ENCODE measurements at regions not wholly inside any gene's neighbourhood (a gene's known extent, or its start where the extent isn't known, plus 50 kb on each side); places are given as distances from the start of the nearest gene placed in this dataset.
"Not testable (repeated sequence)": the region's sequence is repeated elsewhere in the genome, so short reads cannot be mapped to it uniquely, and the experiment has no call there.

DNA sequence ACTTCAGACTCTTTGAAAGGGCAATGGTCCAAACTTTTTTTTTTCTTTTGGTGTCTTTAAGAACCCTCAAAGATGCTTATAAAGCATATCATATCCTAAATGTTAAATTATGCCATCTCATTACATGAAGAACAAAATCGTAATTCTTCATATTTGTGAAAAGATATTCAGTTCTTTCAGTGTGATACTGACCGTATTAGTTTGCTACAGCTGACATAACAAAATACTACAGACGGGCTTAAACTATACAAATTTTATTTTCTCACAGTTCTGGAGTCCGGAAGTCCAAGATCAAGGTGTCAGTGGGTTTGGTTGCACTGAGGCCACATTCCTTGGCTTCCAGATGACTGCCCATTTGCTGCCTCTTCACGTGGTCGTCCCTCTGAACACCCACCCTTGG is 1377.2 kb upstream of the ZEB2 start:
- DNase-seq (no peak), ATAC-seq (ENCODE audit: low read depth) (no peak)
- intact Hi-C loops (cut with micrococcal nuclease): no loop called here
- no peaks in the 10 kb centered on the region for H3K27me3 Mint-ChIP-seq
- H3K27ac Mint-ChIP-seq: no peak overlapping the region
- Histone ChIP-seq H2AFZ (ENCODE audit: insufficient read depth, low read depth, low read length, poor library complexity, severe bottlenecking) (no peak overlapping the region), H3K79me2 (ENCODE audit: control insufficient read depth, insufficient read depth, low read length) (no peaks in the 10 kb centered on the region), H4K20me1 (ENCODE audit: control insufficient read depth, insufficient read depth, low read length, poor library complexity, severe bottlenecking) (no peaks in the 10 kb centered on the region), H3K9me3 (ENCODE audit: control extremely low read depth in 1 of 3, control insufficient read depth in 2 of 3, insufficient read depth in 1 of 3, low read length in 2 of 3) (peaks cover 0 to 4% (median 0%) of the 10 kb centered on the region in 3 donors), H3K36me3 (replicated peaks in 1 of 2; ENCODE audit: control extremely low read depth in 1 of 2, control insufficient read depth in 1 of 2, extremely low read depth in 1 of 2, insufficient read depth in 2 of 2, low read length in 1 of 2) (no peaks in the 10 kb centered on the region), H3K4me3 (ENCODE audit: control extremely low read depth in 1 of 5, extremely low read depth in 1 of 5, insufficient read depth in 1 of 5, low read depth in 2 of 5, low read length in 4 of 5) (no peak overlapping the region), H3K4me1 (ENCODE audit: control insufficient read depth in 2 of 2, insufficient read depth in 2 of 2, low read length in 2 of 2) (no peaks in the 10 kb centered on the region), H3K4me2 (replicated peaks; ENCODE audit: low read depth, low read length, poor library complexity, severe bottlenecking) (no peak overlapping the region), H3K27ac (ENCODE audit: low read length in 2 of 2) (no peak overlapping the region), H3K9ac (ENCODE audit: low read length) (no peak overlapping the region), H3K27me3 (replicated peaks in 1 of 4; ENCODE audit: control extremely low read depth in 1 of 4, control insufficient read depth in 3 of 4, insufficient read depth in 4 of 4, low read length in 3 of 4) (no peaks in the 10 kb centered on the region)
- no peaks in the 10 kb centered on the region for H3K4me1 Mint-ChIP-seq
- CTCF ChIA-PET: no interaction called here
- H3K9me3 Mint-ChIP-seq (ENCODE audit: insufficient read depth): peaks cover 2% of the 10 kb centered on the region
- WGBS (ENCODE audit: insufficient coverage): 100% methylated on average over 3 of the region's 6 CpGs
- TF ChIP-seq, protein P1, sequence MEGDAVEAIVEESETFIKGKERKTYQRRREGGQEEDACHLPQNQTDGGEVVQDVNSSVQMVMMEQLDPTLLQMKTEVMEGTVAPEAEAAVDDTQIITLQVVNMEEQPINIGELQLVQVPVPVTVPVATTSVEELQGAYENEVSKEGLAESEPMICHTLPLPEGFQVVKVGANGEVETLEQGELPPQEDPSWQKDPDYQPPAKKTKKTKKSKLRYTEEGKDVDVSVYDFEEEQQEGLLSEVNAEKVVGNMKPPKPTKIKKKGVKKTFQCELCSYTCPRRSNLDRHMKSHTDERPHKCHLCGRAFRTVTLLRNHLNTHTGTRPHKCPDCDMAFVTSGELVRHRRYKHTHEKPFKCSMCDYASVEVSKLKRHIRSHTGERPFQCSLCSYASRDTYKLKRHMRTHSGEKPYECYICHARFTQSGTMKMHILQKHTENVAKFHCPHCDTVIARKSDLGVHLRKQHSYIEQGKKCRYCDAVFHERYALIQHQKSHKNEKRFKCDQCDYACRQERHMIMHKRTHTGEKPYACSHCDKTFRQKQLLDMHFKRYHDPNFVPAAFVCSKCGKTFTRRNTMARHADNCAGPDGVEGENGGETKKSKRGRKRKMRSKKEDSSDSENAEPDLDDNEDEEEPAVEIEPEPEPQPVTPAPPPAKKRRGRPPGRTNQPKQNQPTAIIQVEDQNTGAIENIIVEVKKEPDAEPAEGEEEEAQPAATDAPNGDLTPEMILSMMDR (IDR thresholded peaks at IDR 0.05): no peak
- no peak for TF ChIP-seq EZH2 (IDR thresholded peaks at IDR 0.05; ENCODE audit: borderline replicate concordance, insufficient read depth, low read depth, low read length, poor library complexity, severe bottlenecking)
- POLR2A ChIA-PET: no interaction called here
- H3K4me3 Mint-ChIP-seq: no peak overlapping the region

- H3K27ac Mint-ChIP-seq: no peak overlapping the region
- no peaks in the 10 kb centered on the region for H3K36me3 ChIP-seq (replicated peaks in 1 of 2; ENCODE audit: control extremely low read depth in 1 of 2, control insufficient read depth in 1 of 2, extremely low read depth in 1 of 2, insufficient read depth in 2 of 2, low read length in 1 of 2)
- no peak overlapping the region for H3K4me2 ChIP-seq (replicated peaks; ENCODE audit: low read depth, low read length, poor library complexity, severe bottlenecking)
- H3K27me3 Mint-ChIP-seq: no peaks in the 10 kb centered on the region
- intact Hi-C loops (cut with micrococcal nuclease): no loop called here
- CTCF ChIA-PET: no interaction called here
- no peak overlapping the region for H2AFZ ChIP-seq (ENCODE audit: insufficient read depth, low read depth, low read length, poor library complexity, severe bottlenecking)
- no peak overlapping the region for H3K9ac ChIP-seq (ENCODE audit: low read length)
- no peak overlapping the region for H3K4me3 ChIP-seq (ENCODE audit: control extremely low read depth in 1 of 5, extremely low read depth in 1 of 5, insufficient read depth in 1 of 5, low read depth in 2 of 5, low read length in 4 of 5)
- H3K27me3 ChIP-seq (replicated peaks in 1 of 4; ENCODE audit: control extremely low read depth in 1 of 4, control insufficient read depth in 3 of 4, insufficient read depth in 4 of 4, low read length in 3 of 4): no peaks in the 10 kb centered on the region
- H3K4me1 Mint-ChIP-seq: no peaks in the 10 kb centered on the region
- no peak overlapping the region for H3K4me3 Mint-ChIP-seq
- H3K9me3 Mint-ChIP-seq (ENCODE audit: insufficient read depth): no peaks in the 10 kb centered on the region
- no peak overlapping the region for H3K27ac ChIP-seq (ENCODE audit: low read length in 2 of 2)
- no peaks in the 10 kb centered on the region for H3K79me2 ChIP-seq (ENCODE audit: control insufficient read depth, insufficient read depth, low read length)
- H3K4me1 ChIP-seq (ENCODE audit: control insufficient read depth in 2 of 2, insufficient read depth in 2 of 2, low read length in 2 of 2): no peaks in the 10 kb centered on the region
- no peak for TF ChIP-seq EZH2 (IDR thresholded peaks at IDR 0.05; ENCODE audit: borderline replicate concordance, insufficient read depth, low read depth, low read length, poor library complexity, severe bottlenecking)
- TF ChIP-seq, protein P1 (IDR thresholded peaks at IDR 0.05): no peak
- WGBS (ENCODE audit: insufficient coverage): no CpG with 5 or more reads among the region's 1 CpG
- H3K9me3 ChIP-seq (ENCODE audit: control extremely low read depth in 1 of 3, control insufficient read depth in 2 of 3, insufficient read depth in 1 of 3, low read length in 2 of 3): no peaks in the 10 kb centered on the region
- POLR2A ChIA-PET: no interaction called here
- DNase-seq: no peak
- no peak for ATAC-seq (ENCODE audit: low read depth)
- H4K20me1 ChIP-seq (ENCODE audit: control insufficient read depth, insufficient read depth, low read length, poor library complexity, severe bottlenecking): no peaks in the 10 kb centered on the region
These were observed 1368.0 kb upstream of the ZEB2 start for GRCh38 chr2:145887915-145888314.

- H3K9me3 ChIP-seq (ENCODE audit: control extremely low read depth in 1 of 3, control insufficient read depth in 2 of 3, insufficient read depth in 1 of 3, low read length in 2 of 3); H3K79me2 ChIP-seq (ENCODE audit: control insufficient read depth, insufficient read depth, low read length); H3K4me3 Mint-ChIP-seq; H3K4me1 ChIP-seq (ENCODE audit: control insufficient read depth in 2 of 2, insufficient read depth in 2 of 2, low read length in 2 of 2); H3K4me3 ChIP-seq (ENCODE audit: control extremely low read depth in 1 of 5, extremely low read depth in 1 of 5, insufficient read depth in 1 of 5, low read depth in 2 of 5, low read length in 4 of 5); DNase-seq; H3K9ac ChIP-seq (ENCODE audit: low read length); ATAC-seq (ENCODE audit: low read depth); H3K27me3 ChIP-seq (replicated peaks in 1 of 4; ENCODE audit: control extremely low read depth in 1 of 4, control insufficient read depth in 3 of 4, insufficient read depth in 4 of 4, low read length in 3 of 4); POLR2A ChIA-PET; H3K4me2 ChIP-seq (replicated peaks; ENCODE audit: low read depth, low read length, poor library complexity, severe bottlenecking); H2AFZ ChIP-seq (ENCODE audit: insufficient read depth, low read depth, low read length, poor library complexity, severe bottlenecking); H4K20me1 ChIP-seq (ENCODE audit: control insufficient read depth, insufficient read depth, low read length, poor library complexity, severe bottlenecking); H3K4me1 Mint-ChIP-seq; intact Hi-C loops (cut with micrococcal nuclease); H3K9me3 Mint-ChIP-seq (ENCODE audit: insufficient read depth); H3K27me3 Mint-ChIP-seq; CTCF ChIA-PET; H3K27ac Mint-ChIP-seq; H3K27ac ChIP-seq (ENCODE audit: low read length in 2 of 2); H3K36me3 ChIP-seq (replicated peaks in 1 of 2; ENCODE audit: control extremely low read depth in 1 of 2, control insufficient read depth in 1 of 2, extremely low read depth in 1 of 2, insufficient read depth in 2 of 2, low read length in 1 of 2): not testable (repeated sequence)
- WGBS (ENCODE audit: insufficient coverage): 95% methylated on average over 17 of the region's 23 CpGs
These were observed 1361.1 kb upstream of the ZEB2 start for GRCh38 chr2:145880997-145881396.
